Epidermal melanocyte (primary cell): ENCODE measurements at regions not wholly inside any gene's neighbourhood (a gene's known extent, or its start where the extent isn't known, plus 50 kb on each side); places are given as distances from the start of the nearest gene placed in this dataset.
"Not testable (repeated sequence)": the region's sequence is repeated elsewhere in the genome, so short reads cannot be mapped to it uniquely, and the experiment has no call there.

Source experiments
- DNase-seq: peaks from one replicate; pipeline ENCODE4 v3.0.0; 2011; ENCODE audit warnings: low spot score; ENCODE audit not compliant: insufficient read length

DNA sequence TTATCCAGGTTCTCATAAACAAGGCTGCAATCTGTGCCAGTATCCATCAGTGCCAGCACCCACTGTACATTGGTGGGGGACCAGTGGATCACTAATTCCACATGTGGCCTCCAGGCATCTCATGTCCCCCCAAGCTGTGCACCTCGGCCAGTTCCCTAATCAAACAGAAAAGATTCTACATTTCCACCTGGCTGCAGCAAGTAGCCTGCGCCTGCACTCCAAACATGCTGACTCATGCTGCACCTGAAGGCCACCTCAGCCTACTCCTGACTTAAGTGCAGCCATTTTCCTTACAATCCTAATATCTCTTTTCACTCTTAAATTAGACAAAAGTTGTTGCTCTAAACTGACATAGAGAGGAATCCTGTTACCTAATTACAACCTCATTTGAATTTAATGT lies 729.4 kb upstream of the MIR17HG start:
- no peak for DNase-seq

DNA sequence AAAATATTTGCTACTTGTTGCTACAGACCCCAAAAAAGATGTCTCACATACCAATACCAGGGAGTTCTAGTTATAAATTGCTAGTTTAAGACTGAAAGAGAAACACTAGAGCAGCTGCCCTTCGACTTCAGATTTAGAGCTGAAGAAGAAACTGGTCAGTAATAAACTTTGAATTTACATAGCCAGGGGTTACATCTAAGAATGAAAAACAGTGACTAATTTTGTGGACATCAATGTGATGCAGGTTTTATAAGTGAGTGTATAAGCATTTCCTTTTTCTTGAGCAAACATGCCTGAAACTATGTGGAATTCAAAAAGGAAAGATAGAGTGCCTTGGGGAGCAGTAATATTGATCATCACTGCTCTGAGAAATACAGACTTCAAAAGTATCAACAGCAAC lies 724.9 kb upstream of the MIR17HG start:
- DNase-seq: no peak

DNA sequence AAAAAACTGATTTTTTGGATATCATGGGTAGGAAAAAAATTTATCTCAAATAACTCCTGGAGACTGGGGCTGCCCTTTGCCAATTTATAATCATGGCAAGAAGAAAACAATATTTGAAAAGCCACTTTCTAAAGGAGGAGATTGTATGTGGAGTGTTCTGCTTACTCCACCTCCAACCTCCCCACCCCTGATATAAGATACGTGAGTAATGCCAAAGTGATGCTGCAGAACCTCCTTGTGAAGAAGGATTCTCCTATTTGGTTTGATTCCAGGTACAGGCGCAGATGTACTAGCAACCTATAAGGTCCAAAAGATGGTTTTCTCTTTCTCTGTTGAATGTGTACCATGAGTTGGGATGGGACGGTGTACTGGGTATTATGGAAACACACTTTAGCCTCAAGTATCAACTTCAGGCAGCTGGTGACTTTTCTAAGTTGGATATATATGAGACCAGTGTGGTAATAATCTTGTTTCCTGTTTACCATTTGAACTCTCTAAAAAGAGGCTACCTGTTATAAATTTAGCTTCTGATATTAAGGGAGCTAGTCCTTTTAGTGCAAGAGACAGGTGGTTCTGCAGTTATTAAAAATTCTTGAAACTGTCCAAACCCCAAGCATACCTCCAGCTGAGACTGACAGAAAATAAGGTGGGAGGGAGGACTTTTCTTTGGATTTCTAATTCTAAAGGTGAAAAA lies 724.0 kb upstream of the MIR17HG start:
- DNase-seq: no peak

DNA sequence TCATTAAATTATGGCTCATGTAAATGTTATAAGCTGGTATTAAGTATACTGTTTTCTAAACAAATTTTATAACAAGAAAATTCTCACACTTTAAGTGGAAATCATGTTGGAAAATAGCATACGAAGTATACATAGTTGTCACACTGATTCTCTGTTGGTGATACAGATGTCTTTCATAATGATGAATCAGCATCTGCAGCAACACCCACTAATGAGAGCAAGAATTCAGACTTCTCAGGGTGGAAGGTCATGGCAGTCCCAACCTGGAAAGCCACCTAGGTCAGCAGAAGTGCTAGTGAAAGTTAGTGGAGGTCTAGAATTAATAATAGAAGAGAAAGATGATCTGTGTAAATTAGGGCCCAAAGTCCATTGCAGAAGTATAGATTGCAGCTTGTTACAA lies 719.7 kb upstream of the MIR17HG start:
- DNase-seq: no peak

DNA sequence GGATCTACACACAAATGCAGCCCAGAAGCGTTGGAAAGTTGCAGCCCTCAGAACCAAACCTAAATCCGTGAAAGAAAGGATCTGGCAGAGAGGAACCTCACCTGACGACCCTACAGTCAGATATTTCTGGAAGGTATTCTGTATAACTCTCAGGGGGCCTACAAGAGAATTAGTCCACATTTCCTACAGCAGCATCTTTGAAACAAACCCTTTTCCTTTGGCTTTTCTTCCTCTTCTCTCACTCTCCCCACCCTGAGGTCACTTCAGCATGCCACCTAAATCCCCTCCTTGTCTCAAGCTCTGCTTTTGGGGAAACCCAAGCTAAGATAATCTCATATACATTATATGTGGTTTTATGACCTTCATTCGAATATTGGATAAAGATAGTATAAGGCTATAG lies 719.0 kb upstream of the MIR17HG start:
- DNase-seq: no peak

DNA sequence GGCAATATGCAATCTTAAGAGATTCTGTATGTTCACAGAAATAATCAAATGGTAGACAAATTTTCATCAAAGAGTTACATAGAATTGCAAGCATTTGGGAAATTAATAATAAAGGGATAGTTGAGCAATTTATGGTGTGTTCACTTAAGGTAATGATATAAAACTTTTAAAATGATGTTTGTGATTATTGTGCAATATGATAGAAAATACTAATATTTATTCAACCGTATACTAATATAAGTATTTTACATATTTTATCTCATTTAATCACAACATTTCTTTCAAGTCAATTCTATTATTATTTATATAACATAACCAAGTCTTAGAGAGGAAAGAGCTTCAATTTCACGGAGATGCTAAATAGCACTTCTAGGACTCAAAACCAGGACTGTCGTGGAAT lies 716.8 kb upstream of the MIR17HG start:
- DNase-seq: no peak

DNA sequence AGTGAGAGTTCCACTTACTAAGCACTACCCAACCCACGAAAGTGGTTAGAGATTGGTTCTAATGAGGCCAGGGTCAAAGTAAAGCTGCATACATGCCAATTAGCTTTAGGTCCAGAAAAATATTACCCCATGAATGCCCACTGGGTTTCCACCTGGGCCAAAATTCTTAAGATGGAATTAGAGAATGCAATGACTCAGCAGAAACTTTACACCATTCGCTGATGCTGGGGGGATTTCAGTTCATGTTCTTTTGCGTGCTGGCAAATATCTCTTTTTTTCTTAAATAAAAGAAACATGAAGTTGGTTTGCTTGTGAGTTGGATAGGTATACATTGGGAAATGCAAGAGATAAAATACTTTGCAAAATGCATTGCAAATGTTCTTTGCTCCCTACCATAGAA lies 715.3 kb upstream of the MIR17HG start:
- no peak for DNase-seq

DNA sequence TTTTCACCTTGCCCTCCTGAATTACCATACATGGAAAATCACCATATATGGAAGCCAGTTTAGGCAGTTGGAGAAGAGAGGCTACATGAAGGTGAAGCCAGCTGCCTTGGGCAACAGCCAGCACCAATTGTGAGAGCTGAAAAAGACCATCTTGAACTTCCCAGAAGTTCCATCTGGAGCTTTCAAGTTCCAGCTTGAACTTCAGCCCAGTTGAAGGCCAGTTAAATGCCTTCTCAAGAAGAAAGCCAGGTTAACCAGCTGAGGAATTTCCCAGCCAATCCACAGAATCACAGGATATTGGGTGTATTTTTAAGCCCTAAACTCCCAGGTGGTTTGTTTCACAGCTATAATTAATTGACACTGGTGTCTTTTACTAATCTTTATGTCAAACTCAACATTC lies 713.6 kb upstream of the MIR17HG start:
- no peak for DNase-seq

DNA sequence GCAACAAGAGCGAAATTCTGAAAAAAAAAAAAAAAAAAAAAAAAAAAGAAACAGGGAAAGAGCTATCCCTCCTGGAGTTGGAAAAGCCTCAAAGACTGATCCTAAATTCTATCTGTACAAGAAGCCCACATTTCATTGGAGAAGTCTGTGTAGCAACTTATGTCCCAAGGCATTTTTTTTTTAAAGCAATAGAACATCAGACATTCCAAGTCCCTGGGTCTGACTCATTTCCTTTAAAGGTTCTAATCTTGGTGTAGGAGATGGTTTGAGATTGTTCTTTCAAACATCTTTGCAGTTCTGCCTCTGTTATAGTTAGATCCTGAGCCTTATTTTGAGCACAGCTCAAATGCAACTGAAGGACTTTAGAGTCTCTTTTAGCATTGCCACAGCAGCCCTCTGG lies 706.5 kb upstream of the MIR17HG start:
- no peak for DNase-seq

DNA sequence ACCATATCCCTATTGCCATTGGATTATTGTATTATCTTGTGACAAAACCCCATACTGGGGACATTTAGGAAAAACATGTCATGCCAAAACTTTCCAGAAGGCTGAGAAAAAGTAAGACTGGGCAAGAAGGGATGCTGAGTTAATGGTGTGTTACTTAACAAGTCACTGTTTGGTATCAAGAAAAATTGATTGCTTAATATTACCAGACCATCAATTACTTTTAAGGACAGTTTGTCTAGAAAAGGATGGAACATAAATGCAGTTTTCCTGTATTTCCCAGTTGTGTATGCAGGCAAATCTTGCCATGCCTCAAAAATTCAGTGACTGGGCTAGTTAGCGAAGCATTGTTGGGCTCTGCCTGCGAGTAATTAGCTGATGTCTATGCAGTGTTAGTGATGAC lies 705.6 kb upstream of the MIR17HG start:
- no peak for DNase-seq

DNA sequence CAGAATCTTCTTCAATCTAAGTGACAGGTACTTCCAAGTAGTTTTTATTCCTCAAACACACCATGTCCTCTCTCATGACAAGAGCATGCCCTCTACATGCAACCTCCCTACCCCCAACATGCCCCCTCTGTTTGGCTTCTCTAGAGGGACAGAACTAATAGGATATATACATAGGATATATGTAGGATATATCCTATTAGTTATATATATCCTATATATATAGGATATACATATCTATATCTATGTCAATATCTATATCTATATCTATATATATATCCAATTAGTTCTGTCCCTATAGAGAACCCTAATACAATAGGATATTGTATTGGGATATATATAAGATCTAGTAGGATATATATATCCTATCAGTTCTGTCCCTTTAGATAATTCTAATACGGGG lies 701.9 kb upstream of the MIR17HG start:
- no peak for DNase-seq

DNA sequence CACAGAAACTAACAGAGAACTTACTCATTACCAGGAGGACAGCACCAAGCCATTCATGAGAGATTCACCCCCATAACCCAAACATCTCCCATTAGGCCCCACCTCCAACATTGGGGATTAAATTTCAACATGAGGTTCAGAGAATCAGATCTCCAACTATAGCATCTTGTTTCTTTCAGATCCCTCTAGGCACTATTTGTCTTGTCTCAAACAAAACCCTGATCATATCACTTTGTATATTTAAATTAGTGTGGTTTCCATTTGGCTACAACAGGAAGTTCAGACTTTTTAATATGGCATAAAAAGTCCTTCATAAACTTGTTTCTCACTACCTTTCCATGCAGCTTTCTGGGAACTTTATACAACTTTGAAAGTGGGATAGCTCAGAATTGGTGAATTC lies 699.0 kb upstream of the MIR17HG start:
- DNase-seq: no peak

DNA sequence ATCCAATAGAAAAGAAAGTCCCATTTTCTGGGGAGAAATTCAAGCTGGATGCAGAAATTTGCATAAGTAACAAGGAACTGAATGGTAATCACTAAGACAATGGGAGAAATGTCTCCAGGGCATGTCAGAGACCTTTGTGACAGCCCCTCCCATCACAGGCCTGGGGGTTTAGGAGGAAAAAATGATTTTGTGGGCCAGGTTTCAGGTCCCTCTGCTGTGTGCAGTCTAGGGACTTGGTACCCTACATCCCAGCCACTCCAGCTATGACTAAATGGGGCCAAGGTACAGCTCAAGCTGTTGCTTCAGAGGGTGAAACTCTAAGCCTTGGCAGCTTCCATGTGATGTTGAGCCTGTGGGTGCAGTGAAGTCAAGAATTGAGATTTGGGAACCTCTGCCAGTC lies 695.5 kb upstream of the MIR17HG start:
- DNase-seq: no peak

DNA sequence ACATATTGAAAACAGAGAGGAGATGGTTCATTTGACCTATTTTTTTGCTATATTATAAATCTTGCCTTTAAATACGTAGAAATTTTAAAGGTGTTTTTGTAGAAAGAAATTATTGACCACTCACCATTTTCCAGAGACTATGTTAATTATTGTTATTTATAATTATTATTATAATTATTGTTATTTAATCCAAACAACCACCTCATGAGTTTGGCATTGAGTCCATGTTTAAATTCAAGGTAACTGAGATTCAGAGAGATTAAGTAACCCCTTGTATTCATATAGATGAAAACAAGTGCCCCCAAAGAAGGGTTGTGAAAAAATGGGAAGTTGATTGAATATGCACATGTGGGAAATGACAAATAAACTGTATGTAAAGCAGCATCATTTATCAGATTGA lies 692.5 kb upstream of the MIR17HG start:
- no peak for DNase-seq

DNA sequence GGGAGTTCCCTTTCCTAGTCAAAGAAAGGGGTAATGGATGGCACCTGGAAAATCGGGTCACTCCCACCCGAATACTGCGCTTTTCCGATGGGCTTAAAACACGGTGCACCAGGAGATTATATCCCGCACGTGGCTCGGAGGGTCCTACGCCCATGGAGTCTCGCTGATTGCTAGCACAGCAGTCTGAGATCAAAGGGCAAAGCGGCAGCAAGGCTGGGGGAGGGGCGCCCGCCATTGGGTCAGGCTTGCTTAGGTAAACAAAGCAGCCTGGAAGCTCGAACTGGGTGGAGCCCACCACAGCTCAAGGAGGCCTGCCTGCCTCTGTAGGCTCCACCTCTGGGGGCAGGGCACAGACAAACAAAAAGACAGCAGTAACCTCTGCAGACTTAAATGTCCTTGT lies 683.3 kb upstream of the MIR17HG start:
- DNase-seq: not testable (repeated sequence)

DNA sequence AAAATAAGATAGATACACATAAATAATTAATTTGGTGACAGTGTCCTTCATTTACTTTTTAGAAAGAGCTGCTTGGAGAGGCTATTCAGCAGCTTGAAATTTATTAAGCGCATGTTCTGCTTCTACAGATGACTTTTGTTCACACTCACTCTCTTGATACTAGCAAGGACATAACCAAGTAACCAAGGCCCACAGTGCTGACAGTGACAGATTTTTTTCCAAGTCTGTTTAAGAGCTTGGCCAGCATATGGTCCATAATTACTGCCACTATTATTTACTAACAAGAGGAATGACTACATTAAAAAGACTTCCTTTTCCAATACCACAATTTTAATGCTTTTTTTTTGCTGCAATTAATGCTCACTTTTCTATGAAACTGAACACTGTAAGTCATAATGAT lies 673.7 kb upstream of the MIR17HG start:
- no peak for DNase-seq

DNA sequence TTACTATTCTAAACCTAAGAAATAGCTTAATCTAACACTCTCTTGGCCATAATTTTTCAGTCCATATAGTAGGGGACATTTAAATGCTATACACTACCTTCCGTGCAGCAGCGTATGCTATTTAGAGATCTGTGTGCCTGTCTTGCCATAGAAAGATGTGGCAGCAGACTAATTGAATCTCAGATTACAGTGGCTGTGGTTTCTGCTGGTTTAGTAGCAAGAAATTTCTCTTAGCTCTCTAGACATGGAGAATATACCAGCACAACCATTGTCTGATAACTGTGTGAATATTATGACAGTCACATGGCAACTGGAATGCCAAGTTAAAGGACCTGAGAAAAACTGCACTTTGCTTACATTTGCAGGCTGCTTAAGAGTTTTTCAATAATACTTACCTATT lies 672.4 kb upstream of the MIR17HG start:
- no peak for DNase-seq

DNA sequence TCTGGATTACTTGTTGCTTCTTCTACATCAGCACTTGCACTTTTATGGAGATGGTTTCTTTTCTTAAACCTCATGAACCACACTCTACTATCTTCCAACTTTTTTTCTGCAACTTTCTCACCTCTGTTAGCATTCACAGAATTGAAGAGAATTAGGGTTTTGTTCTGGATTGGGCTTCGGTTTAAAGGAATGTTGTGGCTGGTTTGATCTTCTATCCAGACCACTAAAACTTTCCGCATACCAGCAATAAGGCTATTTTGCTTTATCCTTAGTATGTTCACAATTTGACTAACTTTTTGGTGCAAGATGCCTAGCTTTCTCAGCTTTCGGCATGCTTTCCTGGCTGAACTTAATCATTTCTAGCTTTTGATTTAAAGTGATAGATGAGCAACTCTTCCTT lies 666.7 kb upstream of the MIR17HG start:
- DNase-seq: no peak

DNA sequence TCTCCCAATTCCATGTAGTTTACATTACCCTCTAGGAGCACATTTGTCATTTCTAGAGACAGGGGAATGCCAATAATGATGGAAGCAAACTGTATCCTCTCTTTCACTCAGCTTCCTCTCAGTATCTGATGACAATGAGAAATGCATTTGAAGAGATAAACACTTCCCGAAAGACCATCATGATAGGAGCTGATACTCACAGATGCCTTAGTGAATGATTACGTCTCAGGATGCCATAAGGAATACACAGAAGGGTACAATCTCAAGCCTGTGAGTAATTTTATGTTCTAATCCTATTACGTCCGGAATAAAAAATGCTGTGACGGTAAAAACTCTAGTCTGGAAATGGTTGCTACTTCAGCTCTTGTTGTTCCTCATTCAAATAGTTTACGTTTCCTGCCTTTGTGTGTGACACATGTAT lies 663.8 kb upstream of the MIR17HG start:
- no peak for DNase-seq

DNA sequence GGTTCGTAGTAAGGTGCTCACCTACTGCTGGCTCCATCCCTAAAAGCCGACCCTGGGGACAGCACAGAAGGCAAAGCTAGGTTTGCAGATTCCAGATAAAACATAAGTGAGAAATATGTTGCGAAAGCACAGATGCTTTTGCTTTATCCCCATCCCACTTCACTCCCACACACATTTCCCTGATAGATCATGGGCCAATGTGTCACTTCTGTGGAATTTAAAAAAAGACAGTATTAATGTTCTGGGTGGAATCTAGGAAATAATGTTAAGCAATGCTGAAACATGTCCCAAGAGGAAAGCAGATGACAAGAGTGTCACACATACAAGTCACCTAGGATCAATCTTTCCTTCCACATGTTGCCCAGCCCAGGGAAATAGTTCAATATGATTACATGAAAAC lies 661.0 kb upstream of the MIR17HG start:
- DNase-seq: no peak

DNA sequence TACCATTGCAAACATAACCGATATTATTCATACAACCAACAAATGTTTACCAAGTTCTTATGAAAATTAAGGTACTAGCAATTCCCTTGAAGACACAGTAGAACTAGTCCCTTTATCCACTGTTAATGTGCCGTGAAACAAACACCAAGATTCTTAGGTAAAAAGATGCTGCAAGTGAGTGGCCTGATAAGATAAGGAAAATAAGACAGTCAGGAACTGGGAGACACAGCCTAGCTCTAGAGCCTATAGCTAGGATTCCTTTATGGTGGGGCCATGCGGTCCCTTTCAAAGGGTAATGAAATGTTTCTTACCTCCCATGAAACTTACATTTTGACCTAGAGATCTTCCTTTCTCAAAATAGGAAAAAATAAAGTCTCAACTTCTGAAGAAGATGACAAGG lies 658.4 kb upstream of the MIR17HG start:
- DNase-seq: no peak

DNA sequence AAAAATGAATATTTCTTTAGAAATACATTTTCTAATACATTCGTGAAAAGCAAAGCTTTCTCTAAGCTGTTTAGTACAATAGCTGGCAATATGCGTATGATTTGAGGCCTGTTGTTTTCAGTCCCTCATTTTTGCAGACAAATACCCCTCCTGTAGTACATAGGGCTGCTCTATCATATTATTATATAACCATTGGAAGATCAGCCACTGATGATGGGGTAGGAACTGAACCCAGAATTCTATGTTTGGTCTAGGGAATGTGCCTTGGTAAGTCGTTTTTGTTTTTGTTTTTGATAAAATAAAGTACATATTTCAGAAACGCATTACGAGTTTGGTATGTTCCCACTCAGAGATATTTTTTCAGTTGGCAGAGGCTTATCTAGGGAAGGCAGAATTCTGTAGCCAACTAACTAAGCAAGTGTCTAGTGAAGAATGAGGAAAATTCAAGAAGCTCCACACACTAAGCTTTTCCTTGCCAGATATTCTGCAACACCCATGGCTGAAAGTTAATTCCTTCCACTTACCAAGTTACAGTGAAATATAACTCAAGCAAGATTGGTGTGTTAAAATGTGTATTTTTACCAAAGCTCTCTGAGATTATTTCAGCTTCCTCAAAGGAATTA lies 656.9 kb upstream of the MIR17HG start:
- DNase-seq: no peak

DNA sequence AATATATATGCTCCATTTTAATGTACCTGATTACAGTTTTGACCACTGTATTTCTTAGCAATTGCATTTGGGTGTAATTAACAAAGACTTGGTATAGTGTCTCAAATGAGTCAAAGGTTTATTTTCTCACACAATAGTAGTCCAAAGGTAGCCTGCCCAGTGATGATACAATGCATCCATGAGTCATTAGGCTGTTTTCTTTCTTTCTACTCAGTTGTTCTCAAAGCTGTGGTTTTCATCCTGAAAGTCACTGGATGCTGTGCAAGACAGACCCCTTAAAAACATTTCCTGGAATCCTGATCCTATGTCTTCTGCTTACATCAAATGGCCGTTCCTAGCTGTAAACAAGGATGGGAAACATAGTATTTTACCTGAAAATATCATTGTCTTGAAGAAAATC lies 651.2 kb upstream of the MIR17HG start:
- no peak for DNase-seq

DNA sequence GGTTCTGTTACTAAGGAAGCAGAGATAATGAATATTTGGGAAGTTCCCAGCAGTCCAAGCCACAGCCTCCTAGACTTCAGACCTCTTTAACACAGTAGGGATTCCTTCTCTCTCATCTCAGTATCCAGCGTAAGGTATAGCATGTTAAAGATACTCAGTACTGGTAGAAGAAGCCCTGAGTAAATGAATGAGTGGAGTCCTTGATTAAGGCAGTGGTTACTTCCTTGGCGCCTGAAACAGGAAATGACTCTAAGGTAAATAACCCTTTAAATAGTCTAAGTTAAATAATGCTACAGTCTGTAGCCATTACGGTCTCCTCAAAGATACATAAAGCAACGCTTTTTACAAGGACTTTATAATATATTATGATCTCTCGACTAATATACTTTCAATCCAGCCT lies 650.8 kb upstream of the MIR17HG start:
- no peak for DNase-seq
